ENCODE measurements at regions not wholly inside any gene's neighbourhood (a gene's known extent, or its start where the extent isn't known, plus 50 kb on each side); places are given as distances from the start of the nearest gene placed in this dataset.
"Not testable (repeated sequence)": the region's sequence is repeated elsewhere in the genome, so short reads cannot be mapped to it uniquely, and the experiment has no call there.

DNA sequence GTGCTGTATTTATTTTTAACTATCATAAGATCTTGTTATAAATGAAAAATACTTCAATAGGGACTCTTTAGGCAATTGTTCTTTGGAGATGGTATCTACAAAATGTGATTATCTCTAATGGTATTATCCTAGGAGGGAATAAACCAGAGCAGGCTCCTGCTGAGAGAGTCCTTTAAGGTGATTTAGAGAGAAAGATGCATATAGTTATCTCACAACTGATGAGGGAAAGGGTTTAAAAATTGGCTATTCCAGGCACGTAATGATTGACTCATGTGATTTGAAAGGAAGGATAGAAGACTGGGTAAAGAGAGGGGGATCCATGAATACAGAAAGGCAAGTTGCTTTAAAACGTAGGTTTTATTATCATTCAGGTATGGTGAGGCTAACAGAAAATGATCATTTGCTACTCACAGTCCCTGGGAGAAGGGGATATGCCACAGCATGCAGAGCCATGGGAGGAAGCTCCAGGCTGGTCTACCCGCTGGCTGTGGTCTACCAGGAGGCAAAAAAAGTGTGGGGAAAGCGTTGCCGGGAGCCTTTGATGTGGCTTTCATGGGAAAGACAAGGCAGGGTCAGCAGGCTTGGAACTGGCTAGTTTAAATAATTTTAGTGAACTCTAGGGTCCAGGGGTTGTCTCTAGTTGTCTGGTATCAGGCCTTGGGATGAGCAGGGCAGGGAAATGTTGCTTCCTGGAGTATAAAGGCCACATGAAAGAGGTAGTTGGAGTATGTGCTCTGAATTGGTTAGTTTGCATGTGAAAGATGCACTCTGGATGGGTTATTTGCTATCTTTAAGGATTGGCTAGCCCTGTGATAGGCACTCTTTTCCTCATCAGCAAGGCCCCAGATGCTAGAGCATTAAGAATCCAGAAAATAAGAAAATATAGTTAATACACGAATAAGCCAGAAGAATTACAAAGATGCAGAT lies 798.4 kb upstream of the GRM7 start:
- no peak for DNase-seq

DNA sequence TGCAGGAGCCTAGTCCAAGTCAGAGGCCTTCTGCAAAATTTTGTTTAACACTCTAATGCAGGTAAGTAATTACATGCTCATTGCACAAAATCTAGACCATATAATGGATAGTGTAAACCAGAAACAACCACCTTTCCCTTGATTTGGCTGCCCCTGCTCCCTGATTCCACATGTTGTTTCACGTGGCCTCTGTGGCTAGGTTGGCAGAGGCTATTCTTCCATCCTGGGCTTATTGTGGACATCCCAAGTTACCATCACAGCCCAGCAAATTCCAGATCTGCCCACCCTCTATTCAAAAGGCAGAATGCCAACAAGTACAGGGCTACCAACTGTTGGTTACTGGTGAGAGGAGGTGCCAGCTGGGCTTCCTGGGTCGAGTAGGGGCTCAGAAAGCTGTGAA lies 794.5 kb upstream of the GRM7 start:
- DNase-seq = no peak

DNA sequence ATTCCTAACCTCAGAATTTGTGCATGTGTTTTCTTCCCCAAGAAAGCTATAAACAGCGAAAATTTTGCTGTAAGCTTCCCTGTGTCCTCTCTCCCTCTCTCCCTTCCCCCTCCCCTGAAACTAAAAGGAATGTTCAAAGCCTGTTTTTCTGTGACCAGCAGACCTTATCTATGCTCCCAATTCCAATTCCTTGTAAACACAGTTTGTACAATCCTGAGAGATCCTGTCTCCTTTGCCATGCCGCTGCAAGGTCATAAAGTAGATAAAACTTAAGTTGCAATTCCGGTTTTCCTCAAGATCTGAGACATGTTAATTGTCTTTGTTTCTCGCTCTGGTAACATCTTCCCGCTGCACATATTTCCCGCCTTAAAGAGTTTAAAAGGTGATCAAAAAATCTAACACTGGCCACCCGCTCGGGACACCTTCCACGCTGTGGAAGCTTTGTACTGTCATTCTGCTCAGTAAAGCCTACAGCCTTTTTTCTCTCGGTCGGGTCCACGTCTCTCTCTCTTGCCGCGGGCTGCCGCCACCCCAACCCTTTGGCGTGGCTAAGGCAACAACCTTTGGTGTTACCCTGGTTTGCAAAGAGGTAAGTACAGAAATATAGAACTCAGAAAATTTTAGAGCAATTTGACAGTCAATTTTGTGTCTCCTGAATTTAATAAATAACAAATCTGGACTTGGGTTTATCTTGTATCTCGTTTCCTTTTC lies 793.9 kb upstream of the GRM7 start:
- DNase-seq = not testable (repeated sequence)

DNA sequence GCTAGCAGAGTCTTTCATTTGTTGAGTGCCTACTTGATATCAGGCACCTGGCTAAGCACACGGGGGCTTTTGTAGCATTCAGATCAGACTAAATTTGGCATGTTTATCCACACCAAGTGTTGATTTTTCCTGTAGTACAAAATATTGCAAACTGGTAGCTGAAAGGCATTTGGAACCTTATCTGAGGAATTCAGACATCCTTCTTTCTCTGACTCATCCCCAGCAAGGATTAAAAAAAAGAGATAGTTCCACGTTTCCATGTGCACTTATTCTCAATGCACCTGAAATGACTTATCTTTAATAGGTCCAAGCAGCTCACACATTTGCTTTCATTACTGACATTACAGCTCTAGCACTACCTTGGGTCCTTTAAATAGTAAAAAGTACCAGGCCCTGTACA lies 786.0 kb upstream of the GRM7 start:
- no peak for DNase-seq

DNA sequence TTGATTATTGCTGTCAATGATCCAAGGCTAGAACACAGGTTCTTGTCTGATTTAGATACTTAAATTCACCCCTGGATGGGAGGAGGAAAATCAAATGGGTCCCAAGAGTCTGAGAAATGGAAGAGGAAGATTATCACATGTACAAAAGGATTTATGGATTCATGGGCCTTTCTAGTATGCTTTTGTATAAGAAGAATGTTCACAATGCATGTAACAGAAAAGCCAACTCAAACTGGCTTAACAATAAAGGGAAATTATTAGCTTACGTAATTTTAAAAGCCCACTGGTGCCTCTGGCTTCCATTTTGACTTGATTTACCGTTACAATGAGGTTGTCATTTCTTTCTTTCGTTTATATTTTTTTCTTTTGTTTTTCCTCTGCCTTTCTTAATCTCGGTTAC lies 782.5 kb upstream of the GRM7 start:
- DNase-seq = no peak

DNA sequence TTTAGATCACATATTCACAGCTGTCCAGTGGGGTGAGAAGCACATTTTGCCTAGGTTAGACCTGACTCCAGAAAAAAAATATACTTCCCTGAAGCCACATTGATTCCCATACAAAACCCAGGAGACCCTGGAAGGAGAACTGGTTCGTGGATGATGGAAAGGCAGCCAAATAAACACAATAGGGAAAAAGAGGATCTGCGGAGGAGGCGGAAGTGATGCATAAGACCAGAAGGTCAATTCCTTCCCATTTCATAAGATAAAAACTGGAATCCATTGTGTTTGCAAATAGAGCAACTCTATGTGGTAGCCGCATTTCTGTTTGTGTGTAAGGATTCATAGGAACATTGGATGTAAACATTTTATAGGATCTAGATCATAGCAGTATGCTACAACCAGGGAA lies 781.9 kb upstream of the GRM7 start:
- DNase-seq = no peak

DNA sequence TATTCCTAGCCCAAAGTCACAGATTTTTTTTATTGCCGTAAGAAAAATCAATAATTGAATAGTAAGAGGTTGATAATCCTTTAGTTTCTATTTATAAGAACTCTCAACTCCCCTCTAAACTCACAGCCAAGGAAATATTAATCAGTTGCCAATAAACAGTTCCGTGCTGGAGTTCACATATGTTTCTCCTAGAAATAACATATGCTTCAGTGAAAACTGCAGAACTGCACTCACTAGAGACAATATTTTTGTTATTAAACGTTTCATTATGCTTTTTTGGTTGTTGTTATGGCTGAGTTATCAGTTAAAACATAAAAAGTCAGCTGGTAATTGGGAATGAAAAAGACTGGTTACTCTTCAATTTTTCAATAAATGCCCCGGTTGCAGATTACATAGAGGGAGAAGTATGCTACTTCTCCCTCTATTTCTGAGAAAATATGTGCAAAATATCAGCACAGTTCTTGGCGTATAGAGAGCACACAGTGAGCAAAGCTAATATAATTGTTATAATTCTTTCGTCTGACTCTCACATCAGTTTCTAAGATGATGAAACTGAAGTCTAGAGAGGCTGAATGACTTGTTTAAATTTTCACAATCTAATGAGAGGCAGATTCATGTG lies 781.2 kb upstream of the GRM7 start:
- DNase-seq = no peak

DNA sequence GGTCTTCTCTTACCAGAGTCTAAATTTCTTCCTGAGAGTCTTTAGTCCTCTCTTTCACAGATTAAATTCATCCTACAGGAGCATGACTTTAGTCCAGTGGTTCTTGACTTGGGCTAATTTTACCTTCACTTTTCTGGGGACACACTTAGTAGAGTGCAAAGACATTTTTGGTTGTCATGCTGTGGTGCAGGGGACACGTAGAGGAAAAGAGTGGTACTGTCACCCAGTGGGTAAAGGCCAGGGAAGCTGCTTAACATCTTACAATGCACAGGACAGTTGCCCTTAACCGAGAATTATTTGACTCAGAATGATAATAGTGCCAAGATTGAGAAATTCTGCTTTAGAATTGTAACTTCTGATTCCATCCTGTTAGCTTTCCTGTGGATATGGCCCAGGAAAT lies 772.5 kb upstream of the GRM7 start:
- no peak for DNase-seq

DNA sequence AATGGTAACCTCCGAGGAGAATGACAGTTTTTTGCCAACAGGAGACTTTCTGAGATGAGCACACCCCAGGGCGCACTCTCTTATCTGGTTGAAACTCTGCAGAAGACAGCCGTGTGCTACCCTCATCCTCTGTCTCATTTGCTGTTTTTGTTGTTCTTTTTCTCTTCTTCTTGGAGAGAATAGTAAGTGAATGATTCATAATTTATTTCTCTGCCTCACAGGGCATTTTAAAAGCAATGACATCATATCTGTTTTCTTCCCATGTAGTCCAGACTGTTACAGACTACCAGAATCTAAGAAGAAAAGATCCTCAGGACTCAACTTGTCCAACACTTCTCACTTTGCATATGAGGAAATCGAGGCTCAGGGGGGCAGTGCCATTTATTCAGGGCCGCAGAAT lies 771.1 kb upstream of the GRM7 start:
- DNase-seq = no peak

DNA sequence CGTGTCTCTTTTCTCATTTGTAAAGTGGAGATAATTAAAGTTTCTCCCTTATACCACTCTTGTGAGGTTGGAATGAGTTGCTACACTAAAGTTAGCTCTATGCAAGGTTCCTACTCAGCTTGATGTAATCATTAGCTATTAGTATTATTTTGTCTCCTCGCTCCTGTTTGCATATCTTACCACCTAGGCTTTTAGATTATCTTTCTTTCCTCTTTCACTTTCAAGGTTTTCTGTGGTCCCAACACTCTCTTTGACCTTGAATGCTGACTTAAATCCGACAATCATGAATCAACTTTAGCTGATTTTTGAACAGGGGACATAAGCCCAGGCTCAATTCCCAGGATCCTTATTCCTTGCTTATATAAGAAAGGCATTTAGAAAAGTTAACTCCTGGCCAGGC lies 769.7 kb upstream of the GRM7 start:
- DNase-seq = no peak

DNA sequence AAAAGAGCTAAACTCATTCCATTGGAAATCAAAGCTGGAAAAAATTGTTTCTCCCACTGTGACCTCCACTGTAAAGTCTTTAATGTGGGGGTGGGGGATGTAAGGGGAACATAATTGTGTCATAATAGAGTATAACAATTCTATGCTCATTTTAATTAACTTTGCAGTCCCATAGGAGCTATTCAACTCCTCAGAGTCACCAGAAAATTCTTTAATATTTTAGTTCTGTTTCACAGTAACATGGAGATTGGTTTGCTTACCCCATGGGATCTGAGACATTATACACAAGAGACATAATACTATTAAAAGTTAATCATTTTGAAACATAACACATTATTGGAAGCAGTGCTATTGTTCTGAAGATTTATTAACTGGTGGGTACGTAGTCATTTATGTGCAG lies 765.9 kb upstream of the GRM7 start:
- no peak for DNase-seq

DNA sequence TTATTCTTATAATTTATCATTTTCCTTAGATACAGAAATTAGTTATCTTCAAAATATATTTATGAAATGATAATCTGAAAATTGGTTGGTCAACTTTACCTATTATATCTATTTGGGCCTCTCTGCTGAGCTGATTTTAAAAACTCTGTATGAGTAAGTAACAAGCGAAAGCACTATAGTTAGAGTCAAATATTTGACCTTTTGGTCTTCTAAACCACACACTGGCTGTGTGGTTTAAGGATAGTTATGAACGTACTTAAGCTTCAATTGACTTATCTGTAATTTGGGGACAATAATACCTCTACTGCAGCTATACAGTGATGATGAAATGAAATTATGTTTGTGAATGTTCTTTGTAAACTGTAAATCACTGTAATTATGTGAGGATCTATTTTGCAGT lies 763.9 kb upstream of the GRM7 start:
- no peak for DNase-seq

DNA sequence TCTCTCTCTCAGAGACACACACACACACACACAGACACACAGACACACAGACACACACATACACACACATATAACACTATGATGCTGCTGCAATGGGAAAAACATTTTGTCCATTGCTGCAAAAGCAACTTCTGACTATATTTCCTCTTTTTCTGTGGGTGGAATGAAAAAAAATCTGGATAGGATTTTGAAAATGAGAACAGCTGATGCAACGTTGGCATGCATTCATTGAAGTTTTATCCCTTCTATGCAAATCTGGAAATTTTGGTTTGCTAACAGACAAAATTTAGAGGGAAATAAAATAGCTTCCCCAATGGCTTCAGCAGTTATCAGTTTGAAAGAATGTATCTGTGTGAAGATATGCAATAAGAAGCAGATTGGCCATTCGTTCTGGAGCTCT lies 763.4 kb upstream of the GRM7 start:
- DNase-seq = no peak

DNA sequence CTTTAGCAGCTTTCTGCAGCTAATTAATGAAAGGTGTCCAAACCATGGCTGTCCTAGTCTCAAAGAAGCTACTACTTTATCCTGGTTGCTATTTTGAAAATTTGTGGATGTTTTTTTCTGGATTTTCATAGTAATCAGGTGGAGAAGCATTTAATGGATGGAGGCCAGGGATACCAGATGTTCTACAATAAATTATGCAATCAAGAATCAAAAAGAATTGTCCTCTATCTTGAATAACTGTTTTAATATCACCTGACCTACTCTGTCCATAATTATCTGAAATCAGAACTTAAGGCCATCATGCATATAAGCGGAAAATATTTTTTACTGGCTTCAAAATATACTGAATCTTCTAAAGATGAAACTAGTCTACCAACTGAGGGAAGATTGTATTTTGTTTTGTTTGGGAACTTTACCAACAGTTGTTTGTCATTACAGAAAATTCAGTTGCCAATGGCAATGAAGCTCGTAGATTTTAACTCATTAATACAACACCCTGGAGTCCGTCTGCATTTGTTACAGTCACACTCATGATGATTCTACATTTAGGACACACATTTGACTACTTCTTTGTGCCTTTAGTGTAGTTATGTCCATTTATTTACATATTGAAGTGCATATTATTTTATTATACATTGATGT lies 762.3 kb upstream of the GRM7 start:
- DNase-seq = no peak

DNA sequence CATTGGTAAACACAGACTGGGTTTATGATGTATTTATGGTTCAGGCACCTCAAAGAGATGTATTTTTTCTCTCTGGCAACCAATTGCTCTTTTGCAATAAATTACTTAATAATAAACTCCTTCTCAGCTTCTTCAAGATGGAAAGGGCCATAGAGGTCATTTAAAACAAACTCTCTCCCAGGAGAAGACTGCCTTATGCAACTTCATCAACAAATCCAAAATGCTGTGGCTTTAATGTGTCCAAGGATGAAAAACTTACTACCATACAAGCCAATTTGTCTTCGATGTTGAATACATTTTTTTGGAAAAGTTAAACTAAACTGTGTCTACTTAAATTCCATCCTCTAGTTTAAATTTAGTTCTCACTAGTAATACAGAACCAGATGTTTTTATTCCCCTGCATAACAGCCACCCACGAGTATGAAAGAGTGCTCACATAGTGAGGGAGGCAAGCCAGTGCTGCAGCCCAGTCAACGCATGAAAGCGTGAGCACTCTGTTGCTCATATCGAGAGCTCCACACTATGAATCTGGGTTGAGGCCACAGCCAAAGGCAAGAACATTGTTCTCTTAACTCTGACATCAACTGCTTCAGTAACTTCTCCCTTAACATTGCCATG lies 761.3 kb upstream of the GRM7 start:
- no peak for DNase-seq

DNA sequence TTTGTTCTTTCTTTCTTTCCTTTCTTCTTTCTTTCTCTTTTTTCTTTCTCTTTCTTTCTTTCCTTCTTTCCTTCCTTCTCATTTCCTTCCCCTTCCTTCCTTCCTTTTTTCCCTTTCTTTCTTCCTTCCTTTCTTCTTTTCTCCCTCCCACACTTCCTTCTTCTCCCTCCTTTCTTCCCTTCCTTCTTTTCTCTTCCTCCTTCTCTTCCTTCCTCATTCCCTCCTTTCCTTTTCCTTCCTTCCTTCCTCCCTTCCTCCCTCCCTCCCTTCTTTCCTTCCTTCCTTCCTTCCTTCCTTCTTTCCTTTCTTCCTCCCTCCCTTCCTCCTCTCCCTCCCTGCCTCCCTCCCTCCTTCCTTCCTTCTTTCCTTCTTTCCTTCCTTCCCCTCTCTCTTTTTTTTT lies 755.7 kb upstream of the GRM7 start:
- no peak for DNase-seq

DNA sequence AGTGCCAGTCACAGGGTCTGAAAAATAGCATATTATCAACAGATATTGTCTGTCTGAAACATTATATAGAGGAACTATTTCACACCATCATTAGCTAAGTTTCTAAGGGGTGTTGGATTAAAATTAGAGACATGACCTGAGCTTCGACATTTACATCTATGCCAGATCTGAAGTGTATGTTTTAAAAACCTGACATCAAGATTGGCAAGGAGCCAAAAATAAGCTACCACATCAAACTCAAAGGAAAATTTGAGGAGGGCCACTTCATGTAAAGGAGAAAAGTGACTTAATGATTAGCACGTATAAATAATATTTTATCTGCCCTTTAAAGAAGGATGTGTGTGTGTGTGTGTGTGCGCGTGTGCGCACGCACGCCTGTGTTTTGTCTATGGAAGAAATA lies 752.0 kb upstream of the GRM7 start:
- no peak for DNase-seq

DNA sequence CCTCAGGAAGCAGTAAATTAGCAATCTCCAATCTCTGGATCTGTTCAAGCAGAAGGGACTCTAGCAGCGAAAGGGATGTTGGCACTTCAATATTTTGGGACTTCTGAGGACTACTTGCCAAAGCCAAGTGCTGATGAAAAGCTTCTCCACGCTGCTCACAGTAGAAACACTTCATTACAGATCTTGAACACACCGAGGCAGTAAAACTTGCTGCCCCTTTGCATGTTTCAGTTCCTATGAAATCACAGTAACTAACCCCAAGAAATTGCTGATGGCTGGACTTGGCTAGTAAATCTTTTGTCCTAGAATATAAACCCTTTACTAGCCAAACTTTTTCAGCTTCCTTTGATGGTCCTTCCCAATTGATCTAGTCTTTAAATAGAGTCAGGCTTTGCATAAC lies 750.5 kb upstream of the GRM7 start:
- no peak for DNase-seq

DNA sequence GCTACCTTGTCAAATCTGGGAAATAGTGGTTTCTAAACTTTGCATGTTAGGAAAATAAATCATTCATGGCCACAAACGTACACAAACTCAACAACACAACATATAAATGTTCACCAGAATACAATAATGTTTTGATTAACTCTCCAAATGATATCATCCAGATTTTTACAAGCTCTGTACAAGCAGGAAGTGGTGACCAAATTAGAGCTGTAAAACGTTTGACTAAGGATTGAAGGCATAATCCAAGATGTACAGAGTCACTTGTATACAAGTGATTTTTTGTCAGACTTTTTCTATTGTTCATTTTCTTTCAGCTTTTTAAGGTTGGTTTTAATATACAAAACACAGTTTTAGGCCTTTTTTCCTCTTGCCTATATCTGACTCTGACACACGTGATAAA lies 748.4 kb upstream of the GRM7 start:
- DNase-seq = no peak

DNA sequence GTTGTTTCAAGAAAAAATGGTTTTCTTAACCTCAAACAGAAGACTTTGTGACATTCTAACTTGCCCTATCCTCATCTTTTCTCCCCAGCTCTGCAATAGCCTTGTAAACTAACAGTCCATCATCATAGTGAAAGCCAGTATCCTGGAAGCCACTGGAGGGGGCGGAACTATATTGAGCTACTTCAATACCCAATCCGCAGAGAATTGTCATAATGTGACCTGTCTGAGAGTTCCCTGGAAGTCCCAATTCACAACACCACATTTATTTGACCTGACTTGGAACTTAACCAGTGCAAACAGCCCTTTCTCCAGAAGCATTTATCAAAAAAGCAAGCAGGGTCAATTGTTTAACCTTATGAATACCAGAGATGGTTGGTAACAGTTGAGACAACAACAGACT lies 747.6 kb upstream of the GRM7 start:
- DNase-seq = no peak

DNA sequence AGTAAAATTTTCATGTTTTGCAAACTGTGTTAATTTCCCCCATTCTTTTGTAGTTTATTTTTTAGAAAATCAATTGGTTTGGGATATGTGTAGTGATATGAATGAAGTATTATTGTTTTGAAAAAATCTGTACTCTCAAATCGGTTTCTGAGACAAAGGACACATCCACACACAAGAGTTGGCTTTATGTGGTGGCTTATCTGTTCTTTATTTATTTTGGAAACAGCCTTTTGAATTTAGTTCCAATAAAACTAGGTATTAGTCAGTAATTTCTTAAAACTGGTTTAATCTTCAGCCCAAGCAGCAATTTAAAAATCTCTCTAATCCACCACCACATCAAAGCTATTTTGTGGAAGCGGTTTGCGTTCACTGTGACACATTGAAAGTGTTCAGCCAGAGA lies 741.5 kb upstream of the GRM7 start:
- no peak for DNase-seq

DNA sequence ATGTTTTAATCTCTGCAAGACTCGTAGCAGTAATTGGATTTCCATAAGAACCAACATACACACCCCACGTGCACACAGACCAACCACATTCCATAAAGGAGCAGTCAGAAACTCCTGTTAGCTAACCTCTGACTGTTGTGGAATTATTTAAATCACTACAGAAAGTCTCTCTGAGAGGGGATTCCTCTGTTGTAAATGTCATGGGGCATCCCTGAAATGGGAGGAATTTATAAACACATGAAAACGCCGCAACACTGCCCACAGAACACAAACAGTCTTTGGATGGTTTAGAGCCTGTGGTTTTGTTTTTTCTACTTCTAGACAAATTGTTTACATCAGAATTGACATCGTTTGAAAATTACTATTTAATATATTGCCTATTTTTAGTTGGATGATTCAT lies 740.1 kb upstream of the GRM7 start:
- DNase-seq = no peak

DNA sequence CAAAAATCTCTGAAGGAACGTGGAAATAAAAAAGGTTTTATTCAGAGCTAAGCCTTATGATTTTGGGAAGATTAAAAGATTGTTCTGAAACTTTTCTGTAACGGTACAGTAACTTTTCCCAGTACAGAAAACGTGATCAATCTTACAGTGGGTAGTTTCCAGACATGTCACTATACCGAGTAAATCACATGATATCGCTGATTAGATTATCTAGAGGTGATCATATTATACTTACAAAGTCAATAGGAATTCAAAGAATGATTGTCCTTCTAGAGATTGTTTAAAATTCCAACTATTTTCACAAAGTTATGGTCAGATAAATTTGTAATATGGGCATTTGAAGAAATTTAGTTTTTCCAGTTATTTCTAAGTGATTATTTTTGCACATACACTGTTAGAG lies 736.0 kb upstream of the GRM7 start:
- DNase-seq = no peak

All from stimulated activated CD8-positive, alpha-beta memory T cell treated with anti-CD3 and anti-CD28 coated beads, Interleukin-4, amount 100 ng/mL, for 48 hours (primary cell).